HK-2 (cell line): ENCODE measurements at regions not wholly inside any gene's neighbourhood (a gene's known extent, or its start where the extent isn't known, plus 50 kb on each side); places are given as distances from the start of the nearest gene placed in this dataset.
"Not testable (repeated sequence)": the region's sequence is repeated elsewhere in the genome, so short reads cannot be mapped to it uniquely, and the experiment has no call there.

ENCODE experiments used
- DNase-seq: peaks from one replicate; pipeline ENCODE4 v3.0.0-alpha.2; 2018; ENCODE audit not compliant: unreplicated experiment

DNA sequence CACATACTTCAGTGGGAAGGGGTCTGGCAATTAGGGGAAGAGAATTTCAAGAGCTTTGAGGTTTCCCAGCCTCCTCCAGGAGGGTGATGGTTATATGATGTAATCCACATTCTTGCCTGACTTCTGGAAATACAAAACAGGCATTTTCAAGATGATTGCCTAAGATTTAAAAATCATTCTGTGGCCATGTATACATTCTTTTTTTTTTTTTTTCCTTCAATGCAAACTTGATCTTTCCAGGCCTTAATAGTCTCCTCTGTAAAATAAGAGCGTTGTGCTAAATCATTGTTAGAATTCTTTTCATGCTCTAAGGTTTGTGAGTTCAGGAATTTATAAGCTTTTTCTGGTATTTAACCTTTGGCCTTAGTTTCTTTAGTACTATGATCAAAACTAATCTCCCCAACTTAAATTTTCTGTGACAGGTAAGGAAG lies 192.3 kb upstream of the HMCN1 start:
- no peak for DNase-seq

DNA sequence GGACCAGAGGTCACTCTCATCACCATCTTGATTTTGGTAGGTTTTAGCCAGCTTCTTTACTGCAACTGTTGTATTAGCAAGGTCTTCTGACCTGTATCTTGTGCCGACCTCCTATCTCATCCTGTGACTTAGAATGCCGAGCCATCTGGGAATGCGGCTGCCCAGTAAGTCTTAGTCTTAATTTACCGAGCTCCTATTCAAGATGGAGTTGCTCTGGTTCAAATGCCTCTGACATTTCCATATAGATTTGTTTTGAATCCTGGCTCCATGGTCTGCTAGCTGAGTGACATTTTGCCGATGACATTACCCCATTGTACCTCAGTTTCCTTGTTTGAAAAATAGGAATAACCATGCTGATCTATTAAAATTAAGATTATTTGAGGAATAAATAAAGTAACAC lies 193.9 kb upstream of the HMCN1 start:
- DNase-seq = no peak

DNA sequence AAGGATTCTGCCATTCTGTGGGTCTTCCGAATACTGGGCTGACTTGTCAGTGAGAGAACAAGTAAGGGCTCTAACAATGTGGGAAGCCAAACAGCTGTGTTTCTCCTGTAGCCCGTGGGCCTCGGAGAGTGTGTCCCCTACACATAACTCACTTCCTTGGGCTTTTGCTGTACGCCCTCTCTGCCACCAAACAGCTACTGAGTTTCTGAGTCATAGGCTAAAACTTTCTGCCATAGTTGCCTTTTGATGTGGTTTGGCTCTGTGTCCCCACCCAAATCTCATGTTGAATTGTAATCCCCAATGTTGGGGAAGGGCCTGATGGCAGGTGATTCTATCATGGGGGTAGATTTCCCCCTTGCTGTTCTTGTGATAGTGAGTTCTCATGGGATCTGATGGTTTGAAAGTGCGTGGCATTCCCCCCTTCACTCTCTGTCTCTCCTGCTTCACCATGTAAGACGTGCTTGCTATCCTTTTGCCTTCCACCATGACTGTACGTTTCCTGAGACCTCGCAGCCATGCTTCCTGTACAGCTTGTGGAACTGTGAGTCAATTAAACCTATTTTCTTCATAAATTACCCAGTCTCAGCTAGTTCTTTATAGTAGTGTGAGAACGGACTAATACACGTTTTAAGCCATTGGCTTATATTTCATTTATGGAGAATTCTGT lies 194.8 kb upstream of the HMCN1 start:
- no peak for DNase-seq

DNA sequence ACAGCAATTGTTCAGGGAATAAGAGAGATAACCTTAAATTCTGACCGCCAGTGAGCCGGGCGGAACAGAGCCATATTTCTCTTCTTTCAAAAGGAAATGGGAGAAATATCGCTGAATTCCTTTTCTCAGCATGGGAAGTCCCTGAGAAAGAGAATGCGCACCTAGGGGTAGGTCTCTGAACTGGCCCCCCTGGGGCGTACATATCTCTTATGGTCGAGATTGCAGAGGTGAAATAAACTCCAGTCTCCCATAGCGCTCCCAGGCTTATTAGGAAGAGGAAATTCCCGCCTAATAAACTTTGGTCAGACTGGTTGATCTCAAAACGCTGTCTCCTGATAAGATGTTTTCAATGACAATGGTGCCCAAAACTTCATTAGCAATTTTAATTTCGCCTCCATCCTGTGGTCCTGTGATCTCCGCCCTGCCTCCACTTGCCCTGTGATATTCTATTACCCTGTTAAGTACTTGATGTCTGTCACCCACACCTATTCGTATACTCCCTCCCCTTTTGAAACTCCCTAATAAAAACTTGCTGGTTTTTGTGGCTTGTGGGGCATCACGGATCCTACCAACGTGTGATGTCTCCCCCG lies 195.8 kb upstream of the HMCN1 start:
- not testable (repeated sequence) for DNase-seq

DNA sequence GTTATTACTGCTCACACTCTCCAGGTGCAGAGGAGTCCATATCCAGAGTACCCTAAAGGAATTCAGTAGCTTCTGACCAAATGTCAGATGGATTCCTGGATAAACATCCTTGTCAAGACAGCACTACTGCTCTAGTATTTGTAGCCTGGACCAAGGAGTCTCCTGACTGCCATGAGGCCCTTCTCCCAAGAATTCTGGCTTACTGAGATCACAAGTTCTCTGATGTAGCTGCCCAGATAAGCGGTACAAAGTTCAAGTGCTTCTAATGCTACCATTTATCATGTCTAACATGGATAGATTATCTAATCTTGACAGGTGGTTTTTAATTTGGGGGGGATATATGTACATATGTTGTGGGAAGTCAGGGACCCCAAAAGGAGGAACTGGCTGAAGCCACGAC lies 196.6 kb upstream of the HMCN1 start:
- no peak for DNase-seq

DNA sequence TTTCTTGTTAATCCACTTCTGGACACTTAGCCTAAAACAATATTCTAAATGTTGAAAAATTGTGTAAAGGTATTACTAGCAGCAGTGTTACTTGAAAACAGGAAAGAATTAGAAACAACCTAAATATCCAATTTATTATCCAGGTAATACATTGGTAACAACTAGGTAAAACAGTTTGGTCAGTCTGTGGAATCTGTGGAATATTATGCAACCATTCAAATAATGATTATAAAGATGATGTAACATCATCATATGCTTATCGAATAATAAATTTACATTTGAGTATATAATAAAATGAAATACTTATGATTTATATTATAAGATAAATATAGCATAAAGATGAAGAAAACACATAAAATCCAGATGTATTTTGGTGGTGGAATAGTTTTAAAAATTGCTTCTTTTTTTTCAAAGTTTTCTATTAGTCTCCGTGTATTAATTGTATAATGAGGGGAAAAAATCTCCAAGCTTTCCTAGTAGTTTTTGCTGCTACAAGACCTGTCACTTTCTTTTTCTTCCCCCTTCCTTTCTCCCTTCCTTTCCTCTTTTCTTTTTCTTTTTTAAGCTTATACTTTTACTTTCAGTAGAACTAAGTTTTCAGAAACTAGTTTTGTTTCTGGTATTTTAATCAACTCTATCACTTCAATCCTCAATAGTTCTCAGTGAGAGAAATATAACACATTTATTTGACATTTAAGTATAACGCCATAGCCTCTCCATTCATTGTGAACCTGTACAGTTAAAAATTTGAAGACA lies 197.8 kb upstream of the HMCN1 start:
- DNase-seq = no peak

DNA sequence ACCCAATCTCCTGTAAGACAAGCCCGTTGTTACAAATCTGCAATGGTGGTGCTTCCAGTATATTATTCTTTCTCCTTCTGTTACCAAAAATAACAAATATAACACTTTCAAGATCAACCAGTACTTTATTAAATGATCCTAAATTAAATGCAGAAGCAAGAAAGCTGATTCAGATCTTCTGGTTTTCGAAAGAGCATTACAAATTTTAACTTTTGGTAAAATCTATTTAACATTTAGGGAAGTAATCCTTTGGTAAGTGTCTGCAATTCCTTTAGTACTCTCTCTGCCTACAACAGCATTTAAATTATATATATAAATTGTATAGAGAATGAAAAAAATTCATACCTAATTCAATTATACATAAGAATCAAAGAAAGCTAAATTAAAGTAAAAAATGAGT lies 198.6 kb upstream of the HMCN1 start:
- DNase-seq = no peak

DNA sequence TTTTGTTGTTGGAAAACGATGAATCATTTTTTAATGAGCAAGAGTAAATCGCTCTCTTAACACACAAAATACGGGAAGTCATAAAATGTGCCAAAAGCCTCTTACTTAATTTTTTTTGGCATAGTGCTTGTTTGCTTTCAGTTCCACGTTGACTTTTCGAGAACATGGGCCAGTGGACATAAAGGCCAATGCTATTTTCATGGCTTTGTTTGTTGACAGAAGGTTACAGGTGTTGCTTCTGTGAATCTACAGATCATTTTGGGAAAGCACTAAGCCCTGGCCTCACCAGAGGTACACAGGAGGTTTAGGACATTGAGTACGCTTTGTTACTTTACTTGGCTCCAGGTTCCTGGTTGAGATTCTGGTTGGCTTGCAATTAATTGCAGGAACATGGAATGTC lies 199.4 kb upstream of the HMCN1 start:
- no peak for DNase-seq

DNA sequence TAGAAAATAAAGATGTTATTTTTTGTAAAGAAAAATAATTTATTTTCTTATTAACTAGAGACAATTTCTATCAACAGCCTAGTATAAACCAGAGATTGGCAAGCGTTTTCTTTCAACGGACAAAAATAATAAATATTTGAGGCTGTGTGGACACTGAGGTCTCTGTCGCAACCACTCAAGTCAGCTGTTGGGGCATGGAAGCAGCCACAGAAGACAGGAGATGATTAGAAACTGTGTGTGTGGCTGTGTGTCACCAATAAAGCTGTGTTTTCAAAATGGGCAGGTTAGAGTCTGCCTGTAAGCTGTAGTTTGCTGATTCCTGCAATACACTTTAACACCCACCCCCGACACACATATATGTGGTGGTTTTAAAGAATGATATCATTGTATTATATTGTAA lies 200.6 kb upstream of the HMCN1 start:
- DNase-seq = no peak

DNA sequence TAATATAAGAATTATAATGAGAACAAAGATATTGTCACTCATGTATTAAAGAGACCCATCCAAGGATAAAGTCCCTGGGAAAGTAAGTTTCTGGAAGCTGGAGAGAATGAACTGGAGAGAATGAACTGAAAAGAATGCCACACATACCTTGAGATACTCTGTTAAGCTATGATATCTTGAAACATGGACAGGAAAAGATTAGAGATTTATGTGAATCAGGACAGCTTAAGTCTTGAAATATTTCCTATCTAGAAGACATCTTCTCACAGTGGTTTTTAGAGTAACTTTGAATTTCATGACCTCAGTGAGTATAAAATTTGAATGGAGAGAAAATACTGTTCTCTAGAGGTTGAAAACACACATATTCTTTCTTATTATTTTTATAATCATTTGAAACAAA lies 201.3 kb upstream of the HMCN1 start:
- no peak for DNase-seq

DNA sequence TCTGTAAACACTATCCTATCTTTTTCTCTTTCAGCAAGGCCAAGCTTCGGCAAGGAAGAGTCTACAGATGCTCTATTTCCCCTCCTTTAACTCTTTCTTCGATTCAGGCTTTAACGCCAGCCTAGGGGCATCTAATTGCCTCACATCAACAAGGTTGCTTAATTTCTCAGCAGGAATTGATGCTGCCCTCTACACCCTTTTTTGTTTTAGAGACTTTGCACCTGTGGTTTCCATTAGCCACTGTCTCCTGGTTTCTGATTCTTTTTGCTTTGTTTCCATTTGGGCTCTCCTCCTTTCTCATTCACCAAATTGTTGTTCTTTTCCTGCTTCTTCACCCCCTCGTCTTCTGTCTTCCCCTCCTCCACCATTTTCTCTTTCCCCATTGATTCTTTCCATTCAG lies 202.4 kb upstream of the HMCN1 start:
- no peak for DNase-seq

DNA sequence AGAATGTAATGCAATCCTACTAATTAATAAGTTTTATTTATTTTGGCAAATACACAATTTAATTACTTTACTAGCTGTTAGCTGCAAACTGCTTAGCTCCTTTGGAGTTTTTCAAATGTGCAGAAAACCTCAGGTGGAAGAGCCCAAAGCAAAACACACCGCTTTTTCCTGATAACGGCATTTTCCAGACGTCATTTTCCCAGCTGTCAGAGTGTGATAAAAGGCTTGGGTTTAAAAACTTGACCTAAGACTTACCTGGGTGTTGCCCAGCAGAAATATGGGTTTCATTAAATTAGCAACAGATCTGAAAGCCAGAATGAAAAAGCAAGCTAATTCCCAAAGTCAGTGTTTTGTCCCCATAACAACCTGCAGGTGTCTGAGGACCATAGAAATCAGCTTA lies 204.0 kb upstream of the HMCN1 start:
- DNase-seq = no peak

DNA sequence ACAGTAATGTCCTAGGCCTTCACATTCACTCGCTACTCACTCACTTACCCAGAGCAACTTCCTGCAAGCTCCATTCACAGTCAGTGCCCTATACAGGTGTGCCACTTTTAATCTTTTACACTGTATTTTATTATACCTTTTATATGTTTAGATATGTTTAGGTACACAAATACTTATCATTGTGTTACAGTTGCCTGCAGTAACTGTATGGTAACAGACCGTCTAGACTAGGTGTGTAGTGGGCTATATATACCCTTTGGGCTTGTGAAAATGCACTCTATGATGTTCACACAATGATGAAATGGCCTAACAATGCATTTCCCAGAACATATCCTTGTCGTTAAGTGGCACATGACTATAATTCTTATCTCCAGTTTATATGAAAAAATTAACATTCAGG lies 204.5 kb upstream of the HMCN1 start:
- no peak for DNase-seq

DNA sequence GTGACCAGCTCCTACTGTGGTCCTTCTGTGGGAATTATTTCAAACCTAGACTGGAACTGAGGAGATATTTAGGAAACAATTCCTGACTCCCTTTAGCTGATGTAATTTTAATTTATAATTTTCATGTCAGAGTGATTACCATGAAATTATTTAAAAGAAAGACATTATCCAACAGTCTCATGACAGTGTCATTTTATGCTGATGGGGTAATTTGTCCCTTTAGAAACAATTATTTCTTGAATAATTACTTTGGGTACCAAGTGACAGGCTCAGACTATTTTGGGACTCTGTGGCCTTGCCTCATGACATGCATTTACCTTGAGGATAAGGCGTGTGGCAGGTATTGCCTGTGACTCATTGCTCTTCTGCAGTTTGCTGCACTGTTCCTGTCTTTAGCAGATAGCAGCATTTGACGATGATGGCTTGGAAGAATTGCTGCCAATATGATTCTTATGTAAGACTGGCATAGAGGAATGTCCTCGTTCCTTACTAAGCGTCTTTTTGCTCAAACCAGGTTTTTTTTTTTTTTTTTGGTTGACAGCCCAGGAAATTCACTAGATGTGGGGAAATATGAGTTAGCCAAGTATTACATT lies 206.0 kb upstream of the HMCN1 start:
- DNase-seq = no peak

DNA sequence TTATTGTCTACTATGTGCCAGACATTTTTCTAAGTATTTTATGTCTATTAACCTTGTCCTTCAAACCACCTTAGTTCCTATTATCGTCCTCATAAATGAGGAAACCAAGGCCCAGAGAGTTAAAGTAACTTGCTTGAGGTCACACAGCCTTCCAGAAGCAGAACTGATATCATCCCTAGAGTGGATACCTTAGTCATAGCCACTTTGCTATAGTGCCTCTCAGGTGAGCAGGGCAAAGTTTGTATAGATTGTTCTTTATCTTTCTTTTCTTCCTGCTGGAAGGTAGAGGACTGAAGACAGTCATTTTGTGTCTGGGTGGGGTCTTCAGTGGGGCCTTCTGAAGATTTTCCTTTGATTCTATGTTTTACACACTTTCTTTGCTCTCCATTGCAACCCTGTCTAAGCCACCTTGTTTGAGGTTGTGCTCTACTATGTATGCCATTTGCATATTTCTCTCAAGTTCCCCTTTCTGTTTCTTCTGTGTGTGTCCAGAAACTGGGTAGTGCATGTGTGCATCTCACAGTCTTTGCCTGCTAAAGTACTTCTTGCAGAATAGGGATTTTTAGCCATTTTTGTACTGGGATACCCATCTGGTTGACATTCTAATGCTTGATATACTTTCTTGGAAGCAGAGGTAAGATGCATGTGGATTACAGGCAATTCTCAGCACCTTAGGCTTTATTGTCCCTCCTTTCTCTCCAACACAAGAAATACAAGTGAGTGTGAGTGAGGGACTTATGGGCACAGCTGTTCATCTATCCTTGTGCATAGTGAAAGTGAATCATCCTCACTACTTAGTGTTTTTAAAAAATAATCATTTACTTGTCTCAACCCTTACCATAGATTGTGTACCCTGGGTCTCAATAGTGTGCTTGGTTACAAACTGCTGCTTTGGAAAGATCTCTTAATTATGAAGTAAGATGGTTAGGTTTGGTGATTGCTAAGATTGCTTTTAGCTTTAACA lies 207.6 kb upstream of the HMCN1 start:
- no peak for DNase-seq

DNA sequence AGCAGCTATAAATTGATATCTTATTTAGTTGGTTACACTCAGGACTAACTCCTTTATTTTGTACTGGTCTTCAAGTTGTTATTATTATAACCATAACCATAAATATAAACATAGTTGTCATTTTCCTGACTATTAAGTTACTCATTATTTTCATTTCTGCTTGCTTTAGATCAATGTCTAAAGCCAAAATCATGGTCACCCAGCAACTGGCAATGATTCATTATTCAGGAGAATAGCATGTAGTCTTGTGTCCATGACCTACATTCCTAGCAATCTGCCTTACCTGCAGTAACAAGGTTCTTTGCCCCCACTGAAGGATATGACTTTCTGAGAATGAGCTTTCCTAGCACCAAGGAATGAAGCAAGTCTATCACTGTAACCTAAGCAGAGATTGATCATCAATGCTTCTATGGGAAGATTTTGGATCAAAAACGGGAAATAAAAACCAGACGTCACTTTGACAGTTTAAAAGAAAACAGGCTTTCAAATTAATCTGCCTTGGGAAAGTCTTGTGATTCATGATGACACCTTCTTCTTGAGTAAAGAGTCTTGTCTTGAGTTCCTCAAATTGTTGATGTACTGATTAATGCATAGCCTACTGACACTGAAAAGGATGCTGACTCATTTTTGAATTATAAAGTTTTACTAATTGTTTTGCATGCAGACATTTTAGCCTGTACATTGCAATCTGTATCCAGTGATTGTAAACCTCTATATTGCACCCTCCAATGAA lies 203.3 kb upstream of the IVNS1ABP start:
- no peak for DNase-seq

DNA sequence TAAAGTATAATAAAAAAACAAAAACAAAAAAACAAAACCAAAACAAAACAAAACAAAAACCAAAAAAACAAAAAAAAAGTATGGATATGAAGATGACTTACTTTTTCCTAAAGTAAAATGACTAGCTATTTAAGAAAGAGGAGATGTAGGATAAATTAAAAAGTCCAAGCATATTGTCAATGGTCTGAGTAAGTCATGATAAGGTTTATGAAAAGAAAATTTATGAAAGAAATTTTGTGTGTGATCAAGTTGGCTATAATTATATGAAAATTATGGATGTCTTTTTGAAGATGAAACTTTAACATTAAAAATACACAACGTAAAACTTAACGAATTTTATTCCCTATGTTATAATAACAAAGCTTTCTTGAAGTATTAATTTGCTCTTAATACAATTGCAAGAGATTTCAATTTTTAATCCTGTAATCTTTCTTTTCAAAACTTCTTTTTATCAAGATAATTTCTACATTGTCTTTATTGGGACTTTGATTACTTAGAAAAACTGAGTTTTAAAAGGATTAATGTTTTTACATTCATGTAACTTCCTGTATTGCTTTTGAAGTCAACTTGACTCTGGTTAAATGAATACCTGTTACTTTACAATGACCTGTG lies 200.9 kb upstream of the IVNS1ABP start:
- no peak for DNase-seq

DNA sequence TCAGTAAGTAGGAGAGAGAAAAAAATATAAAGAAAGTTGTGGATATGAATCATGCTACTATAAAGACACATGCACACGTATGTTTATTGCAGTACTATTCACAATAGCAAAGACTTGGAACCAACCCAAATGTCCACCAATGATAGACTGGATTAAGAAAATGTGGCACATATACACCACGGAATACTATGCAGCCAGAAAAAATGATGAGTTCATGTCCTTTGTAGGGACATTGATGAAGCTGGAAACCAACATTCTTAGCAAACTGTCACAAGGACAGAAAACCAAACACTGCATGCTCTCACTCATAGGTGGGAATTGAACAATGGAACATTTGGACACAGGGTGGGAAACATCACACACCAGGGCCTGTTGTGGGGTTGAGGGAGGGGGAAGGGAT lies 200.3 kb upstream of the IVNS1ABP start:
- not testable (repeated sequence) for DNase-seq

DNA sequence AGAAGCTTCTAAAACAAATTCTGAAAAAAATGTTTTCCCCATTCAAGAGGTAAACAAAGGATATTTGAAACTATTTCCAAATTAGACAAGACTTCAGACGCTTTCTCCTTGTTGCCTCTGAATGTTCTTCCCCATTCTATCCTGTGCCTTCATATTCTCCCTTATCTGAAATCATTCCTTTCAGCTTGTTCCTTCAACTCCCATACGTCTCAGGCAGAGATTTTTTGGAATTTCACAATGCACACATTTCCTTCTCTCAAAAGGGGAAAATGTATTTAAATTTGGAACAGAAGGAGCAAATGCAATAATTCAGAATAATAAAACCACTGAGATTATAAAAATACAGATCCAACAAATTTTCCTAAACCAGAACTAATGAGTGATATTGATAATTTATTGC lies 198.7 kb upstream of the IVNS1ABP start:
- DNase-seq = no peak

DNA sequence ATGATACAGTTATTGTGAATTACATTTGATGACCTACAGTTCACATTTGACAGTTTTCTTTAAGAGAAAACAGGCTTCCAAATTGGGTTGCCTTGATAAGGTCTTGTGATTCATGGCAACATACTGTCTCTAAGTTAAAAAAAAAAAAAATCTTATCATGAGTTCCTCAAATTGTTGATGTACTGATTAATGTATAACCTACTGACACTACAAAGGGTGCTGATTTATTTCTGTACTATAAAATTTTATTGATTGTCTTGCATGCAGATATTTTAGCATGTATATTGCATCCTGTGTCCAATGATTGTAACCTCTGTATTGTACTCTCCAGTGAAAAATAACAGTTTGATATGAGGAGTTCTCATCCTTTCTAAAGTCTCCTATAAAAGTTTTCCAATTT lies 197.3 kb upstream of the IVNS1ABP start:
- no peak for DNase-seq

DNA sequence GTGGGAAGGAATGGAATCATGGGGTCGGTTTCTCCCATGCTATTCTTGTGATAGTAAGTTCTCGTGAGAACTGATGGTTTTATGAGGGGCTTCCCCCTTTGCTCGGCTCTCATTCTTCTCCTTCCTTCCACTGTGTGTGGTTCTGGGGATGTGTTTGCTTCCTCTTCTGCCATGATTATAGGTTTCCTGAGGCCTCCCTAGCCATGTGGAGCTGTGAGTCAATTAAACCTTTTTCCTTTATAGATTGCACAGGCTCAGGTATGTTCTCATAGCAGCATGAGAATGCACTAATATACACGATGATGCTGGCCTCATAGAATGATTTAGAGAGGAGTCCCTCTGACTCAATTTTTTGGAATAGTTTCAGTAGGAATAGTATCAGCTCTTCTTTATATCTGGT lies 195.4 kb upstream of the IVNS1ABP start:
- DNase-seq = no peak
